Neural progenitor cell (in vitro differentiated cells): ENCODE measurements at regions not wholly inside any gene's neighbourhood (a gene's known extent, or its start where the extent isn't known, plus 50 kb on each side); places are given as distances from the start of the nearest gene placed in this dataset.

Experiments
- CTCF ChIP-seq: fragments of 200-600 bp; sonication (generic); IDR thresholded peaks from 2 replicates; pipeline ENCODE4 v1.5.1; 2017; ENCODE audit warnings: antibody characterized with exemption, mild to moderate bottlenecking
- EZH2 ChIP-seq: fragments of 200-600 bp; sonication (generic); IDR thresholded peaks from 2 replicates; pipeline ENCODE4 v1.6.1; 2017; ENCODE audit warnings: antibody characterized with exemption, mild to moderate bottlenecking, moderate library complexity

- TF ChIP-seq CTCF (no peak), EZH2 (no peak)
These were observed 484.0 kb upstream of the MAP2 start for GRCh38 chr2:208939852-208940251.
